HepG2 (cell line): ENCODE measurements at regions not wholly inside any gene's neighbourhood (a gene's known extent, or its start where the extent isn't known, plus 50 kb on each side); places are given as distances from the start of the nearest gene placed in this dataset.

Experiments
- EED ChIP-seq: sonication (generic); formaldehyde crosslinking; IDR thresholded peaks from 2 replicates; pipeline ENCODE4 v1.5.0; 2020; ENCODE audit warnings: mild to moderate bottlenecking, missing genetic modification reagents
- NR3C1 ChIP-seq: sonication (generic); formaldehyde crosslinking; IDR thresholded peaks from 2 replicates; pipeline ENCODE4 v1.4.0; 2020; ENCODE audit warnings: missing genetic modification reagents
- PTBP1 ChIP-seq: fragments of 200-400 bp; formaldehyde crosslinking; IDR thresholded peaks from 2 replicates; pipeline ENCODE4 v1.6.1; 2018; ENCODE audit warnings: low read length, low read depth; ENCODE audit not compliant: poor library complexity, severe bottlenecking
- SIN3B ChIP-seq: fragments of 150-350 bp; IDR thresholded peaks from 2 replicates; pipeline ENCODE4 v1.6.1; 2014; ENCODE audit warnings: low read length
- SP1 ChIP-seq, 2 experiments: fragments of 450-650 bp in 1 of 2; sonication (generic) in 1 of 2; formaldehyde crosslinking in 1 of 2; IDR thresholded peaks; 2 replicates each; pipeline versions ENCODE4 v1.4.0 to v1.6.1; 2016 to 2020; ENCODE audit warnings: missing genetic modification reagents in 1 of 2
- TFE3 ChIP-seq: IDR thresholded peaks from 2 replicates; pipeline ENCODE4 v1.6.1; 2016
- ZBTB14 ChIP-seq: sonication (generic); formaldehyde crosslinking; IDR thresholded peaks from 2 replicates; pipeline ENCODE4 v1.4.0; 2020; ENCODE audit warnings: missing genetic modification reagents
- ZBTB25 ChIP-seq: IDR thresholded peaks from 2 replicates; pipeline ENCODE4 v1.6.1; 2018; ENCODE audit warnings: missing genetic modification reagents
- ZBTB26 ChIP-seq: IDR thresholded peaks from 2 replicates; pipeline ENCODE4 v1.6.1; 2016; ENCODE audit warnings: missing compliant biosample characterization, missing genetic modification reagents, borderline replicate concordance
- ZFP91 ChIP-seq: sonication (generic); formaldehyde crosslinking; IDR thresholded peaks from 2 replicates; pipeline ENCODE4 v1.9.0; 2022; ENCODE audit warnings: missing genetic modification reagents, mild to moderate bottlenecking, borderline replicate concordance
- ZMYM3 ChIP-seq: sonication (generic); formaldehyde crosslinking; IDR thresholded peaks from 2 replicates; pipeline ENCODE4 v1.5.1; 2020; ENCODE audit warnings: mild to moderate bottlenecking, missing genetic modification reagents
- ZNF18 ChIP-seq: sonication (generic); formaldehyde crosslinking; IDR thresholded peaks from 2 replicates; pipeline ENCODE4 v1.8.0; 2022; ENCODE audit warnings: mild to moderate bottlenecking, missing genetic modification reagents; ENCODE audit not compliant: insufficient replicate concordance
- ZNF275 ChIP-seq: sonication (generic); formaldehyde crosslinking; IDR thresholded peaks from 2 replicates; pipeline ENCODE4 v1.8.0; 2022; ENCODE audit warnings: missing genetic modification reagents, mild to moderate bottlenecking, inconsistent platforms, borderline replicate concordance
- ZNF292 ChIP-seq: sonication (generic); formaldehyde crosslinking; IDR thresholded peaks from 2 replicates; pipeline ENCODE4 v1.8.1; 2022; ENCODE audit warnings: mild to moderate bottlenecking, low read depth, missing genetic modification reagents, borderline replicate concordance
- ZNF343 ChIP-seq: sonication (generic); formaldehyde crosslinking; IDR thresholded peaks from 2 replicates; pipeline ENCODE4 v1.4.0; 2020; ENCODE audit warnings: mild to moderate bottlenecking, missing genetic modification reagents
- ZNF75D ChIP-seq: sonication (generic); formaldehyde crosslinking; IDR thresholded peaks from 2 replicates; pipeline ENCODE4 v1.8.1; 2023; ENCODE audit warnings: missing genetic modification reagents, mild to moderate bottlenecking, borderline replicate concordance
- ZNF775 ChIP-seq: sonication (generic); formaldehyde crosslinking; IDR thresholded peaks from 2 replicates; pipeline ENCODE4 v1.4.0; 2020; ENCODE audit warnings: missing genetic modification reagents, mild to moderate bottlenecking, moderate library complexity, borderline replicate concordance
- ZNF776 ChIP-seq: sonication (generic); formaldehyde crosslinking; IDR thresholded peaks from 2 replicates; pipeline ENCODE4 v1.4.0; 2020; ENCODE audit warnings: mild to moderate bottlenecking, missing genetic modification reagents

- TF ChIP-seq ZNF775 (CRISPR knock-in tag) (no peak), ZNF75D (CRISPR knock-in tag) (peak; percentile 23; the same call in 1 of the 2 replicates), ZNF275 (CRISPR knock-in tag) (no peak), ZNF18 (CRISPR knock-in tag) (no peak), TFE3 (no peak), ZNF343 (CRISPR knock-in tag) (no peak), SIN3B (no peak), ZFP91 (CRISPR knock-in tag) (peak; percentile 30; the same call in 1 of the 2 replicates), ZMYM3 (CRISPR knock-in tag) (peak; percentile 65), ZNF292 (no peak), EED (CRISPR knock-in tag) (0 out of 2 replicates have a peak, but pooled peaks have one; percentile 27), ZNF776 (CRISPR knock-in tag) (0 out of 2 replicates have a peak, but pooled peaks have one; percentile 29), ZBTB14 (CRISPR knock-in tag) (no peak), SP1 (IDR thresholded peaks at IDR 0.05) (no peak), SP1 (CRISPR knock-in tag; IDR thresholded peaks at IDR 0.05) (no peak), ZBTB25 (CRISPR knock-in tag) (no peak), ZBTB26 (CRISPR knock-in tag) (no peak), PTBP1 (peak; percentile 92), NR3C1 (no peak)
Measured at GRCh38 chr2:91477731-91478672, 2786.5 kb downstream of the RPIA start (continued).
